NCI-H774 (cell line): ENCODE measurements at regions not wholly inside any gene's neighbourhood (a gene's known extent, or its start where the extent isn't known, plus 50 kb on each side); places are given as distances from the start of the nearest gene placed in this dataset.
"Not testable (repeated sequence)": the region's sequence is repeated elsewhere in the genome, so short reads cannot be mapped to it uniquely, and the experiment has no call there.

ENCODE experiments used
- DNase-seq: peaks from one replicate; lab custom pipeline; 2025; lab: John Stamatoyannopoulos, UW

DNA sequence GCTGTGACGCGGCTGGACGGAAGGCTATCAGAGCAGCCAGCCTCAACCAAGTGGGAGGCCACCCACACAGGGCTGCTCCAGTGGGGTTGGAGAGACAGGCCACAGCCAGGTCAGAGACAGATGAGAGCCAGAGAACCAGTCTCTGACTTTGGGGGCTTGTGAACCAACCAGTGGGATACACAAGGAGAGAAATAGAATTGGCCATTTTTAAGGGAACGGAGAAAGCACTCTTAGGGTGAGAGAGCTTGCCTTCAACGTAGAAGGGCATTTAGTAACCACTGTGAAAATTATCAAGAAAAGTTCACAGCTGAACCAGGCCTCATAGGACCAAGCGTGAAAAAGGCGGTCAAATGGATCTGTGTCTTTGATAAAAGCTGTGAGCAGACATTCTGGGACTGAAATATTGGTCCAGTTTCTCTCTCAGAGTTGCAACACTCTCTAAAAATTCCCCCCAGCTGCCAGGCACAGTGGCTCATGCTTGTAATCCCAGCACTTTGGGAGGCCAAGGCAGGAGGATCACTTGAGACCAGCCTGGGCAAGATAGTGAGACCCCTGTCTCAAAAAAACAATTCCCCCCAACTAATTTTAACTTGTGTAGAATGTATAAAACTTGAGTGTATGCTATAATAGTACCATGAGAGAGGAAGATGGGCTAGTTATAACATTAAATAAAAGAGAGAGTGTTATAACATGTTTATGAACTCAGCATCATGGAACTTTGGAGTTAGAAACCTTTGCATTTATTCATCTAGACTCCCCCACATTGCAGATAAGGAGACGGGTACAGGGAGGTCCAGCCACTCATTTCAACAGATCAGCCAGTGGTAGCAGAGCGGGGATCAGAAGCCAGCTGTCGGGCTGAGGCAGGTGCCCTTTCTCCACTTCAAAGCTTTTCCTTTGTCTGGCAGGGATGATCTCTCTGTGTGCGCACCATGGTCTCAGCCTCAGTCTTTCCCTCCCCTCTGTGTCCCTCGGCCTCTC is 132.2 kb downstream of the NPIPB11 start:
- not testable (repeated sequence) for DNase-seq

- not testable (repeated sequence) for DNase-seq
These were observed 133.0 kb downstream of the NPIPB11 start for GRCh38 chr16:29273298-29274054.

- DNase-seq = not testable (repeated sequence)
These were observed 134.5 kb downstream of the NPIPB11 start for GRCh38 chr16:29271721-29272675.

DNA sequence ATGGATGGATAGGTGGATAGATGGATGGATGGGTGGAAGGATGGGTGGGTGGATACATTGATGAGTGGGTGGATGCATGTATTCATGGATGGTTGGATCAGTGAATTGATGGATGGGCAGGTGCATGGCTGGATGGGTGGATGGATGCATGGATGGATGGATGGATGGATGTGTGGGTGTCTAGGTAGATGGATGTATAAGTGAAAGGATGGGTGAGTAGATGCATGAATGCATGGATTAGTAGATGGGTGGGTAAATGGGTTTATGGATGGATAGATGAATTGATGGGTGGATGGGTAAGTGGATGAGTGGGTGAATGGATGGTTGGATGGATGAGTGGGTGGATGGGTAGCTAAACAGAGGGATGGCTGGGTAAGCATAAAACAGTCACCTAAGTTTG is 135.6 kb downstream of the NPIPB11 start:
- DNase-seq = not testable (repeated sequence)

DNA sequence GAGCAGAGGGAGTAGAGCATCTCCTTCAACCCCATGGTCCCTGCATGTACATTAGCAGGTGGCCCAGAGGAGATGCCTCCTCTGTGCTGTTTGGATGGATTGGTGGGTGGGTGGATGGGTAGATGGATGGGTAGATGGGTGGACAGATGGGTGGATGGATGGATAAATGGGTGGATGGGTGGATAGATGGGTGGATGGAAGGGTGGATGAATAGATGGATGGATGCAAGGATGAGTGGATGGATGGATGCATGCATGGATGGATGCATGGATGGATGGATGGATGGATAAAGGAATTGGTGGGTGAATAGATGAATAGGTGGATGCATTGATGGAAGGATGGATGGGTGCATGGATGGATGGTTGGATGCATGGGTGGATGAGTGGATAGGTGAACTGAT is 136.5 kb downstream of the NPIPB11 start:
- not testable (repeated sequence) for DNase-seq

DNA sequence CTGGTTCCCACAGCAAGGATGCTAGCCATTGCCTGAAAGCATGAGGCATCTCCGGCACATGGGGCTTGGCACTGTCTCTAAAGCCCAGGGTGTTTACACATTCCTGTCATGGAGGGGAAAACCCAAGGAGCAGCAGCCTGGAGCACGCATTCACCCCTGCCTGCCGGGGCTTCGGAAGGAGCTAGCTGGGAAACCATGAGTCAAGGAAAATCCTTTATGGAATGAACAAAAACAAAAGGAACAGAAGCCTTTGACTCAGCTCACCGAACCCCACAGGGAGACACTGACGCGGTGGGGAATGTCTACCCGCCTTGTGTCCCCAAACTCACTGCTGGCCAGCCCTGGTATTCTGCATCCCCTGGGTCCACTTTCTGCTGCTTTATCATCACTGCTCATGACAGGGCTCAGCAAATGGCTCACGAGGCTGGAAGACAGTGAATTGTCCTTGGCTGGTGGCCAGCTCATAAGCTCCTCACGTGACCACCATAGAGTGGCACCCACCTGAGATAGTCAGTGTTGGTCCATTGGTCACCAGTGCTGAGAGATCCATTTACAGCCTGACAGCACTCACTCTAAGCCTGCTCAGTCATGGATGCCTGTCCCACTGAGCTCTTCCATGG is 137.2 kb downstream of the NPIPB11 start:
- DNase-seq = not testable (repeated sequence)

GRCh38 chr16:29268785-29269191 is 137.7 kb downstream of the NPIPB11 start:
- not testable (repeated sequence) for DNase-seq

GRCh38 chr16:29268348-29268747 is 138.2 kb downstream of the NPIPB11 start:
- DNase-seq = not testable (repeated sequence)

GRCh38 chr16:29267891-29268290 is 138.6 kb downstream of the NPIPB11 start:
- not testable (repeated sequence) for DNase-seq

DNA sequence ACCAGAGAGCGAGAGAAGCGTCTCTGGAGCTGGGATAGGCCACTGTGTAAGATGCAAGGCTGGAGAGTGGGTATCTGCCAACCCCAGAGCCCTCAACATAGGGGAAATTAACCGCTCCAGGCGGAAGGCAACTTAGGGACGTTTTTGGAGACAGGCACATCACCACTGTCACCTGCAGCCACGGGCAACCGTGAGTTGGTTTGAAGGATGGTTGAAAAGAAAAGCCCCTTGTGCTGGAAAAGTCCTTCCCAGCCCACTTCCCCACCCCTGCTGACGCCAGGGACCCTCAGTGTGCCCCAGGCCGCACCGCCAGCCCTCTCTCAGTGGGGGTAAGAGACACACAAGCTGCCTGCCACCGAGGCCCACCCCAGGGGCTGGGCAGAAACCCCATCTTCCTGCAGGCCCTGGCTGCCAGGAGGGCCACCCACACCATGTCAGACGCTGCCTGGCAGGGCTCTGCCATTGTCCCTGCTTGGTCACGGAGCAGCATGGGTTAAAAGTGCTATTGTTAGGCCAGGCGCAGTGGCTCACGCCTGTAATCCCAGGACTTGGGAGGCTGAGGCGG is 139.4 kb downstream of the NPIPB11 start:
- DNase-seq = not testable (repeated sequence)

- DNase-seq = not testable (repeated sequence)
These were observed 139.9 kb downstream of the NPIPB11 start for GRCh38 chr16:29266612-29267011.

- DNase-seq = peak; percentile 12
These were observed 141.2 kb downstream of the NPIPB11 start for GRCh38 chr16:29265255-29265853.

DNA sequence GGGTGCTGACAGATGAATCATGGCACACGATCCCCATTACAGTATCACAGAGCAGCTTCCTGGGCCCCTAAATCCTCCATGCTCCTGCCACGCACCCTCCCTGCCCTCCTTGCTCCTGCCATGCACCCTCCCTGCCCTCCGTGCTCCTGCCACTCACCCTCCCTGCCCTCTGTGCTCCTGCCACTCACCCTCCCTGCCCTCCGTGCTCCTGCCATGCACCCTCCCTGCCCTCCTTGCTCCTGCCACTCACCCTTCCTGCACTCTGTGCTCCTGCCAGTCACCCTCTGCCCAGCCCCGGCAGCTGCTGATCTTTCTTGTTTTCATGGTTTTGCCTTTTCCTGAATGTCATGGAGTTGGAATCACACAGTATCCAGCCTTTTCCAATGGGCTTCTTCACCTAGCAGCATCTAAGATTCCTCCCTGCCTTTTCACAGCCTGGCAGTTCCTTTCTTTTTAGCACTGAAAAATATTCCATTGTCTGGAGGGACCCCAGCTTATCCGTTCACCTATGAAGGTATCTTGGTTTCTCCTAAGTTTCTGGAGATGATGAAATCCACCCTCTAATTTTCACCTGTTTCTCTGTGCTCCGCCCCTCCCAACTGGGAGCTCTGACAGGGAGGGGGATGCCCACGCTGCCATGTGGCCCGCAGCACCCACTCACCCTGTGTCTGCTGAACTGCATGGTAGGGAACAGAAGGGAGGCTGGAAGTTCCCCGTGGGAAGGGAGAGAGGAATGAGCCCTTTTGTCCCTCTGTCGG is 142.3 kb downstream of the NPIPB11 start:
- DNase-seq = not testable (repeated sequence)

- DNase-seq = not testable (repeated sequence)
These were observed 143.8 kb downstream of the NPIPB11 start for GRCh38 chr16:29262725-29263124.

DNA sequence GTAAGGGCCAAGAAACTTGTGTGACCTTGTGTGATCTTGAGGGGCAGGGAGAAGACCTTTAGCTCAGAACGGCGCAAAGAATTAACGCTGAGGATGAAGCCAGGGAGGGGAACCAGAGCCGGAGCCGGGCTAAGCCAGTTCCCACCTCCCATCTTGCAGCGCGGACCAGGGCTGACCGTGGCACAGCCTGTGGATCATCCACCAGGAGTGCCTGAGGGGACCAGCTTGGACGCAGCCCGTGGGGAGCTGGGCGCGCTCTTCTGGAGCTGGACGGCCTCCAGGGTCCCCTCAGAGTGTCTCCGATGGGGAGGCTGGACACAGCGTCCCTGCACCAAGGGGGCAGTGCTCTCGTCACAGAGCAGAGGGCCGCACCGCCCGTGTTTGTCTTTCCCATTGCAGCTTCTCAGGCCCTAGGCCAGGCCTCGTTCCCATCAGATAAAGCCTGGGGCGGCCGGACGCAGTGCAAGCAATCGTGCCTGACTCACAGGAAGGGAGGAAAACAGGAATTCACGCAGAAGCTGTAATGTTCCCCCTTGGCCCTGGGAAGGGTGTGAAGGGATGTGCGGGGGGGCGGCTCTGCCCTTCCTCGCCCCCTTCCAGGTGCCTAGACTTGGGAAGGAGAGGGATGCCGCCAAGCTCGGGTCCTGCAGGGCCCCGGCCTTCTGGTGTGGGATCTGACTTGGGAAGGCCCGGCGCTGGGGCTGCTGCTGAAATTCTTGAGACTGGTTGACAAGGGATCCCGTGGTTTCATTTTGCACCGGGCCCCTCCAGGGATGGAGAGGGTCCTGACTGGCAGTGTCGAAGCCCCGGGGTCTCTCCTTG is 144.9 kb downstream of the NPIPB11 start:
- not testable (repeated sequence) for DNase-seq

- not testable (repeated sequence) for DNase-seq
These were observed 145.7 kb downstream of the NPIPB11 start for GRCh38 chr16:29260683-29261426.

- not testable (repeated sequence) for DNase-seq
These were observed 146.7 kb downstream of the NPIPB11 start for GRCh38 chr16:29259635-29260457.
